Neural cell (in vitro differentiated cells): ENCODE measurements at regions not wholly inside any gene's neighbourhood (a gene's known extent, or its start where the extent isn't known, plus 50 kb on each side); places are given as distances from the start of the nearest gene placed in this dataset.

Experiments
- H2AFZ ChIP-seq: fragments of 200-600, 300-800 bp; sonication (generic), shearing (Covaris generic); 2 replicates; pipeline ENCODE4 v1.6.0; 2014; ENCODE audit warnings: low read depth, mild to moderate bottlenecking, antibody characterized with exemption, low read length, moderate library complexity
- H3F3A ChIP-seq: fragments of 200-600 bp; shearing (Covaris generic); 2 replicates; pipeline ENCODE4 v1.6.1; 2016; ENCODE audit warnings: mild to moderate bottlenecking, moderate library complexity, mixed read lengths, antibody characterized with exemption, low read length; ENCODE audit not compliant: insufficient read depth, poor library complexity, severe bottlenecking
- H3K27ac ChIP-seq: fragments of 200-600, 300-800 bp; sonication (generic), shearing (Covaris generic); 2 replicates; pipeline ENCODE4 v1.5.1; 2014; ENCODE audit warnings: mild to moderate bottlenecking, low read length, moderate library complexity
- H3K27me3 ChIP-seq: fragments of 300-800, 200-600 bp; sonication (generic), shearing (Covaris generic); 2 replicates; pipeline ENCODE4 v1.6.0; 2014; ENCODE audit warnings: mild to moderate bottlenecking, low read depth, low read length, moderate library complexity; ENCODE audit not compliant: insufficient read depth
- H3K36me3 ChIP-seq: fragments of 300-800, 200-600 bp; sonication (generic), shearing (Covaris generic); 2 replicates; pipeline ENCODE4 v1.5.1; 2014; ENCODE audit warnings: mild to moderate bottlenecking, antibody characterized with exemption, low read length, moderate library complexity; ENCODE audit not compliant: insufficient read depth
- H3K4me2 ChIP-seq: fragments of 300-800, 200-600 bp; sonication (generic), shearing (Covaris generic); 2 replicates; pipeline ENCODE4 v1.6.0; 2014; ENCODE audit warnings: mild to moderate bottlenecking, low read length
- H3K4me3 ChIP-seq: fragments of 300-800, 200-600 bp; sonication (generic), shearing (Covaris generic); 2 replicates; pipeline ENCODE4 v1.5.1; 2014; ENCODE audit warnings: mild to moderate bottlenecking, low read length, moderate library complexity
- H3K79me2 ChIP-seq: fragments of 200-600 bp; shearing (Covaris generic); replicated peaks from 2 replicates; pipeline ENCODE4 v1.6.0; 2014; ENCODE audit warnings: mild to moderate bottlenecking, low read length, moderate library complexity; ENCODE audit not compliant: insufficient read depth
- H3K9ac ChIP-seq: fragments of 300-800, 200-600 bp; sonication (generic), shearing (Covaris generic); 2 replicates; pipeline ENCODE4 v1.6.1; 2016; ENCODE audit warnings: mild to moderate bottlenecking, low read length, mixed read lengths
- H3K9me2 ChIP-seq: fragments of 200-600 bp; shearing (Covaris generic); 2 replicates; pipeline ENCODE4 v1.6.1; 2016; ENCODE audit warnings: mild to moderate bottlenecking, low read length, mixed read lengths; ENCODE audit not compliant: insufficient read depth
- H3K9me3 ChIP-seq: fragments of 200-600, 300-800 bp; sonication (generic), shearing (Covaris generic); 2 replicates; pipeline ENCODE4 v1.6.1; 2016; ENCODE audit warnings: mild to moderate bottlenecking, mixed run types, low read length, moderate library complexity, mixed read lengths
- H4K20me1 ChIP-seq: fragments of 200-600 bp; shearing (Covaris generic); 2 replicates; pipeline ENCODE4 v1.6.1; 2016; ENCODE audit warnings: mild to moderate bottlenecking, mixed run types; ENCODE audit not compliant: insufficient read depth
- EP300 ChIP-seq: fragments of 450-650 bp; conservative IDR thresholded peaks from 2 replicates; pipeline ENCODE4 v1.6.1; 2014; ENCODE audit warnings: antibody characterized with exemption, mild to moderate bottlenecking, moderate library complexity; ENCODE audit not compliant: poor library complexity, severe bottlenecking
- EZH2 ChIP-seq: fragments of 200-600, 300-800 bp; shearing (Covaris generic), sonication (generic); IDR thresholded peaks from 2 replicates; pipeline ENCODE4 v1.6.1; 2014; ENCODE audit warnings: antibody characterized with exemption, low read length, borderline replicate concordance, mild to moderate bottlenecking; ENCODE audit not compliant: insufficient read depth, poor library complexity, severe bottlenecking
- MXI1 ChIP-seq: fragments of 450-650 bp; conservative IDR thresholded peaks from 2 replicates; pipeline ENCODE4 v1.6.1; 2014; ENCODE audit warnings: antibody characterized with exemption, mild to moderate bottlenecking; ENCODE audit not compliant: poor library complexity, severe bottlenecking
- POLR2AphosphoS5 ChIP-seq: IDR thresholded peaks from 2 replicates; pipeline ENCODE4 v1.6.1; 2012
- RAD21 ChIP-seq: fragments of 450-650 bp; conservative IDR thresholded peaks from 2 replicates; pipeline ENCODE4 v1.6.1; 2014; ENCODE audit warnings: antibody characterized with exemption, mild to moderate bottlenecking, moderate library complexity
- SMC3 ChIP-seq: fragments of 450-650 bp; conservative IDR thresholded peaks from 2 replicates; pipeline ENCODE4 v1.6.1; 2014; ENCODE audit warnings: antibody characterized with exemption, mild to moderate bottlenecking, moderate library complexity; ENCODE audit not compliant: poor library complexity
- TAF1 ChIP-seq: IDR thresholded peaks from 2 replicates; pipeline ENCODE4 v1.6.1; 2012; ENCODE audit warnings: low read depth
- TF ChIP-seq, protein P1 (sequence below): fragments of 450-650 bp; IDR thresholded peaks from 2 replicates; pipeline ENCODE4 v1.5.1; 2014; ENCODE audit warnings: antibody characterized with exemption, mild to moderate bottlenecking, moderate library complexity; ENCODE audit not compliant: poor library complexity, severe bottlenecking
- TF ChIP-seq, protein P2 (sequence below): IDR thresholded peaks from 2 replicates; pipeline ENCODE4 v1.6.1; 2012; ENCODE audit warnings: borderline replicate concordance

DNA sequence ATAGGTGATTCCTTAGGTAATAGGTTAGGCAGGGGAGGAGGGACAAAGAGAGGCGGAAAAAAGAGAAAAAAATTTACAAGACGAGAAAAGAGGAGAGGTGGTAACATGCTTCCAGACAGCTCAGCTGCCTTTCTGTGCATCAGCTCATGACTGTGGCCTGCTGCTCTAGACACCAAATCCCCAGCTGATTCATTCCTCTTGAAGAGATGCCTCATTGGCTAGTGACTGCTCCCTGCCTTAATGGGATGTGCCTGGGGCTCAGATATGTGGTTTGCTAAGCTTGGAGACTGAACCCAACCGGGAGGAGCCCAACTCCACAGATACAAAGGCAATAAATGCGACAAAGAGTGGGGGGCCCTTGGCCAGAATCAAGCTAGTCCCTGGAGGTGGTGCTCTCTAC, 105.9 kb upstream of the FAM20A start:
- Histone ChIP-seq H3K4me2 (no peak overlapping the region), H3F3A (no peaks in the 10 kb centered on the region), H3K9ac (no peak overlapping the region), H2AFZ (no peak overlapping the region), H3K27ac (no peak overlapping the region), H3K27me3 (no peaks in the 10 kb centered on the region), H3K4me3 (no peak overlapping the region), H3K9me2 (no peaks in the 10 kb centered on the region), H4K20me1 (no peaks in the 10 kb centered on the region), H3K9me3 (no peaks in the 10 kb centered on the region), H3K79me2 (no peaks in the 10 kb centered on the region), H3K36me3 (no peaks in the 10 kb centered on the region)
- TF ChIP-seq MXI1 (no peak), POLR2AphosphoS5 (no peak), TAF1 (no peak), SMC3 (no peak), EZH2 (no peak), EP300 (no peak), RAD21 (no peak)
- TF ChIP-seq, protein P1, sequence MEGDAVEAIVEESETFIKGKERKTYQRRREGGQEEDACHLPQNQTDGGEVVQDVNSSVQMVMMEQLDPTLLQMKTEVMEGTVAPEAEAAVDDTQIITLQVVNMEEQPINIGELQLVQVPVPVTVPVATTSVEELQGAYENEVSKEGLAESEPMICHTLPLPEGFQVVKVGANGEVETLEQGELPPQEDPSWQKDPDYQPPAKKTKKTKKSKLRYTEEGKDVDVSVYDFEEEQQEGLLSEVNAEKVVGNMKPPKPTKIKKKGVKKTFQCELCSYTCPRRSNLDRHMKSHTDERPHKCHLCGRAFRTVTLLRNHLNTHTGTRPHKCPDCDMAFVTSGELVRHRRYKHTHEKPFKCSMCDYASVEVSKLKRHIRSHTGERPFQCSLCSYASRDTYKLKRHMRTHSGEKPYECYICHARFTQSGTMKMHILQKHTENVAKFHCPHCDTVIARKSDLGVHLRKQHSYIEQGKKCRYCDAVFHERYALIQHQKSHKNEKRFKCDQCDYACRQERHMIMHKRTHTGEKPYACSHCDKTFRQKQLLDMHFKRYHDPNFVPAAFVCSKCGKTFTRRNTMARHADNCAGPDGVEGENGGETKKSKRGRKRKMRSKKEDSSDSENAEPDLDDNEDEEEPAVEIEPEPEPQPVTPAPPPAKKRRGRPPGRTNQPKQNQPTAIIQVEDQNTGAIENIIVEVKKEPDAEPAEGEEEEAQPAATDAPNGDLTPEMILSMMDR, result no peak
- TF ChIP-seq, protein P2, sequence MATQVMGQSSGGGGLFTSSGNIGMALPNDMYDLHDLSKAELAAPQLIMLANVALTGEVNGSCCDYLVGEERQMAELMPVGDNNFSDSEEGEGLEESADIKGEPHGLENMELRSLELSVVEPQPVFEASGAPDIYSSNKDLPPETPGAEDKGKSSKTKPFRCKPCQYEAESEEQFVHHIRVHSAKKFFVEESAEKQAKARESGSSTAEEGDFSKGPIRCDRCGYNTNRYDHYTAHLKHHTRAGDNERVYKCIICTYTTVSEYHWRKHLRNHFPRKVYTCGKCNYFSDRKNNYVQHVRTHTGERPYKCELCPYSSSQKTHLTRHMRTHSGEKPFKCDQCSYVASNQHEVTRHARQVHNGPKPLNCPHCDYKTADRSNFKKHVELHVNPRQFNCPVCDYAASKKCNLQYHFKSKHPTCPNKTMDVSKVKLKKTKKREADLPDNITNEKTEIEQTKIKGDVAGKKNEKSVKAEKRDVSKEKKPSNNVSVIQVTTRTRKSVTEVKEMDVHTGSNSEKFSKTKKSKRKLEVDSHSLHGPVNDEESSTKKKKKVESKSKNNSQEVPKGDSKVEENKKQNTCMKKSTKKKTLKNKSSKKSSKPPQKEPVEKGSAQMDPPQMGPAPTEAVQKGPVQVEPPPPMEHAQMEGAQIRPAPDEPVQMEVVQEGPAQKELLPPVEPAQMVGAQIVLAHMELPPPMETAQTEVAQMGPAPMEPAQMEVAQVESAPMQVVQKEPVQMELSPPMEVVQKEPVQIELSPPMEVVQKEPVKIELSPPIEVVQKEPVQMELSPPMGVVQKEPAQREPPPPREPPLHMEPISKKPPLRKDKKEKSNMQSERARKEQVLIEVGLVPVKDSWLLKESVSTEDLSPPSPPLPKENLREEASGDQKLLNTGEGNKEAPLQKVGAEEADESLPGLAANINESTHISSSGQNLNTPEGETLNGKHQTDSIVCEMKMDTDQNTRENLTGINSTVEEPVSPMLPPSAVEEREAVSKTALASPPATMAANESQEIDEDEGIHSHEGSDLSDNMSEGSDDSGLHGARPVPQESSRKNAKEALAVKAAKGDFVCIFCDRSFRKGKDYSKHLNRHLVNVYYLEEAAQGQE, result no peak

DNA sequence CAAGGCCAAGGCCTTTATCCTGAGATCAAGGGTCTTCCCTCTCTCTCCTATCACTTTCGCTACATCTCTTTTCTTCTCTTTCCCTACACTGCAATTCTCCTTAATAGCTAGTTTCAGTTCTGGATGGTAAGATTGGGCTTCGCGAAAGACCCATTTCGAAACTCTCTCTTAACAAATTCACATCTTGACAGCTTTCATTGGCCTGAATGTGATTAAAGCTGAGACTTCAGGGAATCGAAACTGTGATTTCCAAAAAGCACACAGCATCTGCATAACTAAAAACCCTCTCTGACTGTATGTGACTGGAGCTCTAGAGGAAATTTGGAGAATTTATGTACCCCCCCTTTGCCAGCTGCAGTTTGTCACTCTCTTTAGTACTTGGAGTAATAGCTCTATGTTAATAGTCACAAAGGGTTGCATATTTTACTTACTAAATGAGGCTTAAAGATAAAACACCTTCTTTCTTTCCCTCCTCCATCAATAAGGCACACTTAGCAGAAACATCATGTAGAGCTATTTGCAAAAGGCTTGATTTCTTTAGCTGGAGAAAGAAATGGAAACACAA, 105.3 kb upstream of the FAM20A start:
- Histone ChIP-seq H3K36me3 (no peaks in the 10 kb centered on the region), H3K9ac (no peak overlapping the region), H3K4me2 (no peak overlapping the region)

More for the DNA sequence above, 105.3 kb upstream of the FAM20A start:
- no peaks in the 10 kb centered on the region for H4K20me1 ChIP-seq
- H3K4me3 ChIP-seq, result no peak overlapping the region
- no peaks in the 10 kb centered on the region for H3K9me2 ChIP-seq
- no peak overlapping the region for H2AFZ ChIP-seq
- no peaks in the 10 kb centered on the region for H3K9me3 ChIP-seq
- TF ChIP-seq, protein P2, result no peak
- TF ChIP-seq MXI1, result no peak
- TF ChIP-seq EZH2, result no peak
- TF ChIP-seq, protein P1, result no peak
- H3F3A ChIP-seq, result no peaks in the 10 kb centered on the region
- no peaks in the 10 kb centered on the region for H3K79me2 ChIP-seq
- H3K27ac ChIP-seq, result no peak overlapping the region
- no peaks in the 10 kb centered on the region for H3K27me3 ChIP-seq
